HG02938 (cell line): ENCODE measurements at regions not wholly inside any gene's neighbourhood (a gene's known extent, or its start where the extent isn't known, plus 50 kb on each side); places are given as distances from the start of the nearest gene placed in this dataset.

ENCODE experiments used
- ATAC-seq: cut with Tn5 transposase; IDR thresholded peaks from one replicate; pipeline ENCODE4 v1.9.1; 2021; ENCODE audit warnings: mild to moderate bottlenecking, moderate library complexity; ENCODE audit not compliant: unreplicated experiment

GRCh38 chr3:186413615-186414415 lies 51.8 kb upstream of the DGKG start:
- no peak for ATAC-seq

GRCh38 chr3:186411994-186412393 lies 50.0 kb upstream of the DGKG start:
- no peak for ATAC-seq
